NCI-H510A treated with DMSO at 0.1 percent for 48 hours (cell line): ENCODE measurements at regions not wholly inside any gene's neighbourhood (a gene's known extent, or its start where the extent isn't known, plus 50 kb on each side); places are given as distances from the start of the nearest gene placed in this dataset.

Experiments
- DNase-seq: peaks from one replicate; lab custom pipeline; 2025; lab: John Stamatoyannopoulos, UW

DNA sequence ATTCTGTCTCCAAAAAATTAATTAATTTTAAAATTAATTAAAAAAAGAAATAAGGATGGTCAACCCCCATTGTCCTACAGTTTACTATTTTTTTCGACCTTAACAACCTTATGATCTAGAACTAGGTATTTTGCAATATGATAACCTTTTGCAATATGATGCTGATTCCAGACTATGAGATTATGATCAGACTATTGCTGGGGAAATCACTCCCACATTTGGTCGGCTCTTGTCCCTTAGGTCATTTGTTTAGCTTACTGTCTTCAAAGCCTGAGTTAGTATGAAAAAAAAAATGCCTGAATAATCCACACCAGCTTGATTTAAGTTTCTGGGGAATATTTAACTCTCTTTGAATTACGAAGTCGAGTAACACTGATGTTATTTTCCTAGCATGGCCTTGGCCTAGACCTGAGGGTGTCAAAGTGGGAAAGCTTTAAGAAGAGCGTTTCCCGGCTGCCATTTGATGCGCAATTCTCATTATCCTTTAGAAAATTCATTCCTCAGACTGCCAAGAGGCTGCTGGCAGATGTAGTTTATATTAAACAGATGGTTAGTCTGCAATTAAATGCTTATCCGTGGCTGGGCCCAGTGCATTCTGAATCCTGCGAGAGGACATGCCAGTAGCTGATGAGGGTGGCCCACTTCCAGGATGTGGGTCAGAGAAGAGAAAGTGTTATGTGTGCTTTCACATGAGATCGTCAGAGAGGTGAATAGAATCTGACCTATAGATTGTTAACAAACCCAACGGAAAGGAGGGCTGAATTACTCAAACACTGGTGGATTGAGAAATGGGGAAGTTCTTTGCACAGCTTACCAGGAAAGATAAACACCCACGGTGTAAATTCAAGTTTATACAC lies 496.0 kb upstream of the THBS1 start:
- DNase-seq, result no peak

DNA sequence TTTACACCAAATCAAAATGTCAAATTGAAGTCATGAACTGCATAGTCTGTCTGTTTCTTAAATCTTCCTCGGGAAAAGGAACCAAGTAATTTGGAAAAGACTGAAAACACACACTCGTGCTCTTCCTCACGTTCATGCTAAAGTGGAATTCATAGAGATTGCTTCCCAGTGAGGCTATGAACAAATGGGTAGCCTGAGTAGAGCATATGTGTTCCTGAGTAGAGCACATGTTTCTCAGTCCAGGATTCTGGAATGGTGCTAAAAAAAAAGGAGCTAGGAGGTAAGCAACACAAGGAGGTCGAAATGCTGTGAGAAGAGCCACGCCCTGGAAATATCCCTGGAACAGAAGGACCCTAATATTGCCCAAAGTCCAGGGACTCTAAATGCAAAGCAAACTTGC lies 494.2 kb upstream of the THBS1 start:
- no peak for DNase-seq

DNA sequence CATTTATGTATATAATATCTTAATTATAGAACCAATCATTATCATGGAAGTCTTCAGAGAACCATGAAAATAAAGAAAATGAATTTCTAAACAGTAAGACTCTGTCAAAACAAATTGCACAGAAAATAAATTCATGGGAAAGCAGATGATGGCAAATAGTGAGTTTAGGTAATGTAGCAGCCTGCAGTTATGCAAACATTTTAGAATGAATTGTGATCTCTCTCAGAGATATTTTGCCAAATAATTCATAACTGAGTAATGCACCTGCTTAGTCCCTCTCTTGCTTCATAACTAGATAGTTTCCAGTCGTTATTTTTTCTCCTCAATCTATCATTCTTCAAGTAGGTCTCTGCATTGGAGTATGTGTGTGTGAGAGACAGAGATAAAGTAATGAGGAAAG lies 492.7 kb upstream of the THBS1 start:
- no peak for DNase-seq

DNA sequence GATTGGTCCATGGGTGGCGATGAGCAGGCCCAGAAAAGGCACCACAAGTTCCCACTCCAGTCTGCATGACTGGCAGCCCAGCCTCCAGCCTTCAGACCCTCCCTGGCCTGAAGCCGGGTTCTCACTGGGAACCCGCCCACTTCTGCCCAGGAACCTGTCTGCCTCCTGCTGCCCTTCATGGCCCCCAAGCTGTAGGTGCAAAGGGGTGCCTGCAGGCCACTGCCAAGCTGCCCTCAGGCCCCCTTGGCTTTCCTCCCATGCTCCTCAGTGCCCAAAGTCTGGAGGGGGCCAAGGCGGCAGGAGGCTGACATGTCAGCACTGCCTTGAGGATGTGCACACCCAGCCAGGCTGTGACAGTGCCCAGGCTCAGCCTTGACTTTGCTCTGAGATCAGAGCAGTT lies 488.5 kb upstream of the THBS1 start:
- DNase-seq, result no peak

DNA sequence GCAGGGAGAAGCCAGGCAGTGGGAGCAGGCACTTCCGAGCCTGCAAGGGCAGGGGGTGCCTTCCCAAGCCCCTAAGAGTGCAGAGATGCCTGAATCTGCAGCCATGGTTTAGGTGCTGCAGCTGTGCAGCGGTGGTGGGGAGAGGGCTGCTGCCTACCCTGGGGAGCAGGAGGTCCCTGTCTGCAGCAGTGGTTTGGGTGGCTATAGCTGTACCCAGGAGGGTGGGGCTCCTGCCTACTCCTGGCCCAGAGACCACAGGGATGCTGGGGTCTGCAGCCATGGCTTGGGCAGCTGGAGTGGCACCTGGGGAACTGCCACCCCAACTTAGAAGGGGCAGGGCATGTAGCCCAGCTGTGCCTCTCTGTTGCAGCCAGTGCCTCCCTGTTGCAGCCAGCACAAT lies 488.1 kb upstream of the THBS1 start:
- DNase-seq, result no peak

DNA sequence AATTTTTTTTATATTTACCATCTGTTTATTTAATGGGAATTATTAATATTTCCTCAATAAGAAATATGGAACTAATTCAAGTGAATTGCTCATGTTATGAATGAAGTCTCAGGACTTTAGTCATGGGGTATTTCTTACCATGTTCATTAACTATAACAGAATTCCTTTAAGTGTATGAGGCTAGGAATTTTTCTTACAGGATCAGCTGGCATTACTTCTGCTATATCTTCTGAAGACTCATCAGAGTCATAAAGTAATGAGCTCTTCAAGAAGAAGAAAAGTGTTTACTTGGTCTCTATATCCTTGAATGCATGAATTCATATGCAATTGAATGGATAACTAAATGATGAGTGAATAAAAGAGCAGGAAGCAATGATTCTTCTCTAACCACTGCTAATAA lies 486.8 kb upstream of the THBS1 start:
- DNase-seq, result no peak

DNA sequence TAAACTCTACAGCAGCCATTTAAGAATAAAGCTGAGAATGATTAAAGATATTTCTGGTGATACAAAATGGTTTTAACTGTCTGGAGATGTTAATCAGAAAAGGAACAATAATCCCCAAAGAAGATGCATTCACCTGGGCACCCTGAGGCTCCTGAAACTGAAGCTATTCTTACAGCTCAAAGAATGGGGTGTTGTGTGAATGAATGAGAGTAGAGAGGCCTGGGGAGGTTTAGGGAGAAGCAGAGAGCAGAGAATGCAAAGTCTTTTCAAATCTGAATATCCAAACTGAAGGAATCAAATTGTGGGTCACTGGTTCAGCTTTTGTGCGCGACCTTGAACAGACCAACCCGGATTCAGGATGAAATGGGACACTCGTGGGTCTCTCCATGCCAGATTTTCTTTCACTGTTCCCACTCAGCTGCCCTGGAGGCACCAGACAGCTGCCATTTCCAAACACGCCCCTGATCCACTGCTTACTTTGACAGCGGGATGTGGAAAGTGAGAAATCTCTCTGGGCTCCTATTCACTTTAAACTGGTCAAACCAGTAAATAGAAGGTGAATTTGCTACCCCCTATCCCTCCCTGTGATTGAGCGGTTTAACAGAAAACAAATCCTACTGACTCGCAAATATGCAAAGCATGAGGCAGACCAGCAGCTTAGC lies 485.5 kb upstream of the THBS1 start:
- DNase-seq, result no peak

DNA sequence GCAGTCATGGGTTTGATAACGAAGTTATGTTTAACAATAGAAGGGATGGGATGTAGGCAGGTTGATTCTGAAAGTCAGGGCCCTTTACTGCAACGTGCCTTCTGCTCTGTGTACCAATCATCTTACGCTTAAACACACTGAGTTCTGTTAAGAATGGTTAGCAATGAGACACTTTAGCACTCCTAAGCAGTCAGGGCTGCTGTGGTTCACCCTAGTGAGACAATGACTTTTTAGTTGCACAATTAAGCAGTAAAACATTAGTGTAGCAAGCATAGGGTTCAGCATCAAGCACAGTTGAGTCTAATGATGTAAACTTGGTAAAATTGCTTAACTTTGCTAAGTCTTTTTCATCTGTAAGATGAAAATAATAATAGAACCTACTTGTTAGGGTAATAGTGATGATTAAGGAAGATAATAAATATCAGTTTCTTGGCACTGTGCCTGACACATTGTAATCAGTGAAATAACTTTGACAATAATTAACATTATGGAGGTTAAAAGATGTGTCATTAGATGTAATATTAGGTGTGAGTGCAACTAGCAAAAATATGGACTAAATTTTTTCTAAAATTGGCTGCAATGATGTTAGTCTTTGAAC lies 484.2 kb upstream of the THBS1 start:
- DNase-seq, result no peak

DNA sequence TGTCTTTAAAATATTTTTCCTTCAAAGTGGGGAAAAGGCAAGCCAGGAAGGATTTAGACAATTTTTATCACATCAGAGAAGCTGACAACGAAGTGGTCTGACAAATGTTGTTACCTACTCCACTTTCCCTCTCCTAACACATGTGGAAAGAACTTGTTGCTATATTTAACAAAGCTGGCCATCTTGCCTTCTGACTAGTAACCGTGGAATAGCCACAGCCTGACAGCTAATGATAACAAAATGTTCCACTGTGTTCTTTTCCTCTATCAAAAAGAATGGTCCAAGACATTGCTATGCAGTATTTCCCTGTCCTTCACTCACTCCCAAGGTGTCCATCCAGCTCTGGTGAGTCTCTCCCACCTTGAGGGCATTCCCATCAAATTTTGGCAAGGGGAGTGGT lies 481.4 kb upstream of the THBS1 start:
- DNase-seq, result no peak

DNA sequence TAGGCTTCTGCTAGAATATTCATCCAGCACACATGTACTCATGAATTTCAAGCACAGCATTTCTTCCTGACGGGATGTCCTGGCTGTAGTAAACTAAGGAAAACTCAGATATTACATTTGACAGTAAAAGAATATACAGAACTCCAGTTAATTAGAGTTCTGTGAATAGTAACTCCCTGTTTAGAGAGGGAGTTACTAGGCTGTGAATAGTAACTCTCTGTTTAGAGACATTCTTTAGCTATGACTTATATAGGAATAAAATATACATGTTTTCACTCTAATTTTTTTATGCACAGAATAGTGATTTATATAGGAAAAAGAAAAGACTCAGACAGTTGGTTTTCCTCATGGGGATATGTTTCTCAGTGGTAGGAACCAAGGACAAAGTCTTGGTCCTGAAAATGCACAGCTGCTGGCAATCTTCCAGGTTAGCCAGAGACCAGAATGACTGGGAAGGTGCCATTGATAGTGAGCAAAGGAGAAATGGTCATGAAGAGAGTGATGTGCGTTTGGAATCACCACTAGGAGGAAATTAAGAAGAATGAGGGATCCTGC lies 480.7 kb upstream of the THBS1 start:
- DNase-seq, result no peak

DNA sequence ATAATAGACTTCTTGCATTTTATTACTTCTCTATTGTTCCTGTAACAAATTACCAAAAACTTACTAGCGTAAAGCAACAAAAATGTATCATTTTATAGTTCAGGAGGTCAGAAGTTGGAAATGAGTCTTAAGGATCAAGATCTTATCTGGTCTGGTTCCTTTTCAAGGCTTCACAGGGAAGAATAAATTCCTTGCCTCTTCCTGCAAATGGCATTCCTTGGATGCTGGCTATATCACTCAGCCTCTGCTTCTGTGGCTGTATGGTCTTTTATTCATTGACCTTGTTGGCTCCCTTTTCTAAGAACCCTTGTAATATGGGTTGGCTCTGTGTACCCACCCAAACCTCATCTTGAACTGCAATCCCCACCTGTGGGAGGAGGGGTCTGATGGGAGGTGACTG lies 478.4 kb upstream of the THBS1 start:
- no peak for DNase-seq

DNA sequence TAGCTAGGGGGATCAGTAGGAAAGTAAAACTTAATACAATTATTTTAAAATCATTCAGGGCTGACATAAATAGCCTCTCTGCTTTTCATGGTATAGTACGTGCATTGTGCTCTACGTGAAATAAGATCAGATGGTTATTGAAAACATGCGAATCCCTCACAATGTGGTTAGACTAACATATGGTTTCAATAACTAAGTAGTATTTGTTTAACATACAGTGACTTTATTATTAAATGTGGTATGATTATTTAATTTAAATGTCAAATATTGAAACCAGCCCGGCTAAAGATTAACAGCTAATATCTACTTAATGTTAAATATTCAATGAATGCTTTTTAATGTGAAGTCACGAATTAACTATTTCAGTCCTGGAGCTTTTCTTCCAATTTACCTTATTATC lies 473.9 kb upstream of the THBS1 start:
- DNase-seq, result no peak

DNA sequence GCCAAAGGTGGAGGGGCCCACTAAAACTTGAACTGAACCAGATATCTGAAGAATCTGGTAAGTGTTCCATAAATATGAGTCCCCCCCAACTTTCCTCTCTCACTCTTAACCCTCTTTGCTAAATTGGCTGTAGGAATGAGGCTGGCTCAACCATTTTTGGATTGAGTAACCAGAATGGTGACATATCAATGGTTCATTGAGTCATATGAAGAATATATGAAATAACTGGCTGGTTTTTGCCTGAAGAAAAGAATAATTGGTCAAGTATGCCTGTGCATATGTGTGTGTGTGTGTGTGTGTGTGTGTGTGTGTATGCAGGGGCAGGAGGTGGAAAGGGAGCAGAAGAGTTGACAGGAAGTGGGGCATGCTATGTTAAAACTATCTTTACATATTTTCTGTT lies 472.9 kb upstream of the THBS1 start:
- no peak for DNase-seq

DNA sequence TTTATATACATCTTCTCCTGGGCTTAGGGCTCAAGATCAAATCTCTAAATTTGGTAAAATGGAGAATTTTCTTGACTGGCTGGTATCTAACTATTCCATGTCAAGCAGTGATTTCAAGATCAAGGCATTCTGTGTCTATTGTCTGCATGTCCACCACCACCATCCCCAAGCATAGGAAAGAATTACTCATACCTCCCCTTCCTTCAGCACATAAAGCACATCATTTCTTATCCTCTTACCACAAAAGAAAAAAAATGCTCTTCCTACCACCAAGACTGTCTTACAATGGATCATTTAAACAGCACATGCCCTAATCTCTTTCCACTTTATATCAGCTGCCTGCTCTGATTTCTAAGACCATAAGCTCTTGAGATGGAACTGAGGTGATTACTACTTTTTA lies 470.5 kb upstream of the THBS1 start:
- DNase-seq, result no peak

DNA sequence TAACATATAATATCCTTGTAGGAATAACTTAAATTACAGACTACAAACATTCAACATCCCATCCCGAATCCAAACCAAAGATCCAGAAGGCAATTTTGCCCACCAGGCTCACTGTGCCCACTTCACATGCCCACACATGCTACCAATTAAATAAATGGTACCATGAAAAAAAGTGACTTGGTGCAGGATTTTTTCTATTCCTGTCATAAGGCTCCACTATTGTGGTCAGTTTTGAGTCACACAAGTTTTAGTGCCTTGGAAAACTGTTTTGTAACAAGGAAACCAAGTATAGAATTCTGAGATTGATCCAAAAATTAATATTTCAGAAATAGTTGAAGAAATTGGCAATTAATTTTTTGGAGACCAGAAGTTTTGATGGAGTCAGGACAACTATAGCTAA lies 470.1 kb upstream of the THBS1 start:
- no peak for DNase-seq

DNA sequence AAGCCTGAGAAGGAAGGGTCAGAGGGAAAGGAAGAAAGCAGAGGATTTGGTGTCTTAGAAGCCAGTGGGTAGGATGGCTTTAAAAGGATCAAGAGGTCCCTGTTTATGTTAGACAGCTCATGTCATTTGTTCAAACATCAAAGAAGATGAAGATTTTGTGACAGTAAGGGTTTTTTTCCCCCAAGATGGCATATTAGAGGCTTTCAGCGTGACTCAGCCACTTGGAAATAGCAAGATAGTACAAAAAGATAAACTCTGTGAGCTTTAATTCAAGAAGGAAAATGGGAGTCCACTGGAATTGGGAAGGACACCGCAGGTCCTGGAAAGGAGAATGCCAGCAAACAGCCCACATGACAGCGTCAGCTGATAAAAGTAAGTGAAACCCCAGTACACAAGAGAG lies 467.1 kb upstream of the THBS1 start:
- DNase-seq, result no peak

DNA sequence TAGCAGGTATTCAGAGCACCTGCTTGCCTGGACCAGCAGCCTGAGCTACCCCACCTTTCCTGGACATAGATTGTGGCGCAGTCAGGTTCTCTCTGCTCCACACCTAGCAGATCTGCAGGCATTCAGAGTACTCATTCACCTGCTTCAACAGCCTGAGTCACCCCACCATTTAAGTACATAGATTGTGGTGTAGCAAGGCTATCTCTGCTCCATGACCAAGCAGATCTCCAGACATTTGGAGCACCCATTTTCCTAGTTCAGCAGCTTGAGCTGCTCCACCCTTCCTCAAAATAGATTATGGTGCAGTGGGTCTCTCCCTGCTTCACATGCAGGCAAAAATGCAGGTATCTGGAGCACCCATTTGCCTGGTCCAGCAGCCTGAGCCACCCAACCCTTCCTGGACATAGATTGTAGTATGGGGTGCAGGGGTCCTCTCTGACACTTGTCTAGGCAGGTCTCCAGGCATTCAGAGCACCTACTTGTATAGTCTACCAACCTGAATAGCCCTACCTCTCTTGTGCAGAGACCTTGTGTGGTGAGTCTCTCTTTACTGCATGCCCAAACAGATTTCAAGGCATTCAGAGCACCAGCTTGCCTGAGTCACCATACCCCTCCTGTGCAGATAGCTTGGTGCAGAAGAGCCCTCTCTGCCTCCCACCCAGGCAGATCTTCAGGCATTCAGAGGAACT lies 466.0 kb upstream of the THBS1 start:
- DNase-seq, result no peak

DNA sequence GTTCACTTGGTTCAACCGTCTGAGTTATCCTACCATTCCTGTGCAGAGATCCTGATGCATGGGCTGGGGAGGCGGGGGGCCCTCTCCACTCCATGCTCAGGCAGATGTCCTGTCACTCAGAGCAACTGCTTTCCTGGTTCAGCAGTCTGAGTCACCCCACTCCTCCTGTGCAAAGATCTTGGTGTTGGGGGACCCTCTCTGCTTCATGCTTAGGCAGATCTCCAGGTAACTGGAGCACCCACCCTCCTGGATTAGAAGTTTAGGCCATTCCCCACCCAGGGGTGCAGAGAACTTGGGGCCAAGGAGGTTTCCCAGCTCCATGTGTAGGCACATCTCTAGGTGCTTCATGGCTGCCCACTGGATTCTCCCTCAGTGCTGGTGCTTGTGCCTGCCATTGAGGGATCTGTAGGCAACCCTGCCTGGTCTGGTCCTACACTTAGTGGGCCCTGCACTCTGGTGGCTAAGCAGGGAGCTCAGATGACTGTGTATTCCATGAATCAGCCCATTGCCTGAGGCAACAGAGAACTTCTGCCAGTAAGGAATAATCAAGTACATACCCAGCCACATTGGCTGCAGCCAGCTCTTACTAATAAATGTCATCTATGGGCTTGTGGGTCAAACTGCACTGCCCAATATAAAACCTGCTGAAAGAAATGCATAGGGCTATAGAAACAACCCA lies 465.4 kb upstream of the THBS1 start:
- DNase-seq, result no peak

DNA sequence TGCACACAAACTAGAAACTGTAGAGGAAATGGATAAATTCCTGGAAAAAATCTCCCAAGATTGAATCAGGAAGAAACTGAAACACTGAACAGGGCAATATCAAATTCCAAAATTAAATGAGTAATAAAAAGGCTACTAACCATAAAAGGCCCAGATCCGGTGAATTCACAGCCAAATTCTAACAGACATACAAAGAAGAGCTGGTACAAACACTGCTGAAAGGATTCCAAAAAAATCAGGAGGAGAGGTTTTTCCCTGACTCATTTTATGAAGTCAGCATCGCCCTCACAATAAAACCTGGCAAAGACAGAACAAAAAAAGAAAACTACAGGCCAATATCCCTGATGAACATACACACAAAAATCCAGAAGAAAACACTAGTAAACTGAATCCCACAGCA lies 462.4 kb upstream of the THBS1 start:
- DNase-seq, result no peak

DNA sequence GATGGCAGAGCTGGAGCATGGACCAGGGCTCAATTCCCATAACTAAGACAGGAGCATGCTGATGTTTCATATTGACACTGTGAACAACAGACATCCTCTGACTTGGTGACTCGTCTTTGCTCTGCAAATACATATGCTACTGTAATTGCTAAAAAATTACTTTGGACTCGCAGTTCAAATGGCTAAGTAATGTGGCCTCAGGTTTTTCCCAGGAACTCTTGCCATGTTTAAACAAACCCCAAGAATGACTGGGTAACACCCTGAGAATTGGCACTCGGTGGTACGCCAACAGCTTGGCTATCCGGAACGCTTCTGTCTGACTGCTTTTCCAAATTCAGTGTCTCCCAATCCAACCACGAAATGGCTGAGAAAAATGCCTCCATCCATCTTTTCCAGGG lies 456.7 kb upstream of the THBS1 start:
- DNase-seq, result no peak

DNA sequence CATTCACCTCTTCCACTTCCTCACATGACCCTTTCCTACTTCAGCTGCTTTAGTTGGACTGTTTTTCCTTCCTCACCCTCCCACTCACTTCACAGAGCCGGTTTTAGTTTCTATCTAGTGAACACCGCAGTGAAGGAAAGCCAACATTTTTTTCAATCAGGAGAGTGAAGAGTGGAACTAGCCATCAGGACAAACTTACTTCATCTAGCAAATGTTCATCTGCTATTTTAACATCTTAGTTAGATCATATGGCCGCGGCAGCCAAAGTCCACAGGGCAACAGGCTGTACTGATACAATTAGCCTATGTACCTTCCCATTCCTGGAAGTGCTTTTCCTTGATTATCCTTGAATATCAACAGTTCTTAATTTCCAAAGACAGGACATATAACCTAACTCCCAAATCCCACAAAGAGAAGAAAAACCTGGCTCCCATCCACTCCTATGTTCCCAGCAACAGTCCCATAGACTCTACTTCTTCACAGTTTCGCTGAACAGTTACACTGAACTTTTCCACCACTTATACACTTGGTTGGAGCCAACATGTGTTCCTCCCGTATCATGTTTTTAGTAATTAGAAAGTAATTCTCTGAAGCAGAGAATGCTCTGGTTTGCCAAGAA lies 456.2 kb upstream of the THBS1 start:
- no peak for DNase-seq

DNA sequence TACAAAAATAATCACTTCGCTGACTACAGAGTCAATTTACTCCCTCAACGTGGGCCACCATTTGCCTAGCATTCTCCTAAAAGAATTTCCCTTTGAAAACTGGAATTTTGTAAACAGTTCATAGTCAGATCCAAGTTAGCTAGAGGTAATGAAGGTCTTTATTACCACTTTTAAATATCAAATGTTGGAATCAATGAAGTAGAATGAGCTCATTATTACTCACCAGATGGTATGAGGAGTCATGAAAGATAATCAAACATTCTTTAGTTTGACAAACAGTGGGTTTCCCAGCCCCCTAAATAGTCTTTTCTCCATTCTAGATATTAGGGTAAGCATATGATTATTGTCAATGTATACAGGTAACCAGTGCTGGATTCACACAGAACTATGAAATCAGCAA lies 455.7 kb upstream of the THBS1 start:
- no peak for DNase-seq
